HG03025 (cell line): ENCODE measurements at regions not wholly inside any gene's neighbourhood (a gene's known extent, or its start where the extent isn't known, plus 50 kb on each side); places are given as distances from the start of the nearest gene placed in this dataset.
"Not testable (repeated sequence)": the region's sequence is repeated elsewhere in the genome, so short reads cannot be mapped to it uniquely, and the experiment has no call there.

Source experiments
- ATAC-seq: cut with Tn5 transposase; IDR thresholded peaks from one replicate; pipeline ENCODE4 v1.9.1; 2021; ENCODE audit warnings: mild to moderate bottlenecking, moderate library complexity; ENCODE audit not compliant: unreplicated experiment, low FRiP score

GRCh38 chr6:19558934-19559333 lies 278.2 kb upstream of the ID4 start:
- no peak for ATAC-seq

DNA sequence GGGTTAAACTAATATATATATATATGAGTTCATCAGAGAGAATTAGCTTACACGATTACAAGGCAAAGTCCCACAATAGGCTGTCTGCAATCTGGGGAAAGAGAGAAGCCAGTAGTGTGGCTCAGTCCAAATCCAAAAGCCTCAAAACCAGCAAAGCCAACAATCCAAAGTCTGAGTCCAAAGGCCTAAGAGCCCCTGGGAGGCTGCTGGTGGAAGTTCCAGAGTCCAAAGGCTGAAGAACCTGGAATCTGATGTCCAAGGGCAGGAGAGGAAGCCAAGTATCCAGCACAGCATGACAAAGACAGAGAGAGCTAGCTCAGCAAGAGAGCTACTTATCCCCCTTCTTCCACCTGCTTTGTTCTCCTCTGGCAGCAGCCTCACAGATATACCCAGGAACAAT lies 274.7 kb upstream of the ID4 start:
- no peak for ATAC-seq

- ATAC-seq: no peak
Observed at GRCh38 chr6:19569563-19569962, 267.6 kb upstream of the ID4 start.

GRCh38 chr6:19571176-19571575 lies 266.0 kb upstream of the ID4 start:
- ATAC-seq: no peak

DNA sequence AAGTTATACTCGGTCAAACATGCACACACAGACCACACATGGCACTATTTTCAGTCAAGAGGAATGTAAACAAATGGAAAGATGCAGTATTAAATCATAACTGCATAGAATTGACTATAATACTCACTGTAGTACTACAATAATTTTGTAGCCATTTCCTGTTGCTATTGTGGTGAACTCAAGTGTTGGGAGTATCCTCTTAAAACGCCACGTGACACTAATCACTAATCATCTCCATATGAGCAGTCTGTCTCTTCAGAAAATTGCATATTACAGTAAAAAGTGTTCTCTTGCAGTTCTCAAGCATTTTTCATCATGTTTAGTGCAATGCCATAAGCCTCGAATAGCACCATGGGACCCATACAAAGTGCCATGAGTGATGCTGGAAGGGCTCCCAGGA lies 258.7 kb upstream of the ID4 start:
- ATAC-seq: no peak

DNA sequence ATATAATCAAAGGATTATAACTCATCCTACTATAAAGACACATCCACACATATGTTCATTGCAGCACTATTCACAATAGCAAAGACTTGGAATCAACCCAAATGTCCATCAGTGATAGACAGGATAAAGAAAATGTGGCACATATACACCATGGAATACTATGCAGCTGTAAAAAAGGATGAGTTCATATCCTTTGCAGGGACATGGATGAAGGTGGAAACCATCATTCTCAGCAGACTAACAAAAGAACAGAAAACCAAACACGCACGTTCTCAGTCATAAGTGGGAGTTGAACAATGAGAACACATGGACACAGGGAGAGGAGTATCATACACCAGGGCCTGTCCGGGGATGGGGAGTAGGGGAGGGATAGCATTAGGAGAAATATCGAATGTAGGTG lies 253.0 kb upstream of the ID4 start:
- ATAC-seq: not testable (repeated sequence)

GRCh38 chr6:19587238-19587942 lies 249.8 kb upstream of the ID4 start:
- no peak for ATAC-seq

DNA sequence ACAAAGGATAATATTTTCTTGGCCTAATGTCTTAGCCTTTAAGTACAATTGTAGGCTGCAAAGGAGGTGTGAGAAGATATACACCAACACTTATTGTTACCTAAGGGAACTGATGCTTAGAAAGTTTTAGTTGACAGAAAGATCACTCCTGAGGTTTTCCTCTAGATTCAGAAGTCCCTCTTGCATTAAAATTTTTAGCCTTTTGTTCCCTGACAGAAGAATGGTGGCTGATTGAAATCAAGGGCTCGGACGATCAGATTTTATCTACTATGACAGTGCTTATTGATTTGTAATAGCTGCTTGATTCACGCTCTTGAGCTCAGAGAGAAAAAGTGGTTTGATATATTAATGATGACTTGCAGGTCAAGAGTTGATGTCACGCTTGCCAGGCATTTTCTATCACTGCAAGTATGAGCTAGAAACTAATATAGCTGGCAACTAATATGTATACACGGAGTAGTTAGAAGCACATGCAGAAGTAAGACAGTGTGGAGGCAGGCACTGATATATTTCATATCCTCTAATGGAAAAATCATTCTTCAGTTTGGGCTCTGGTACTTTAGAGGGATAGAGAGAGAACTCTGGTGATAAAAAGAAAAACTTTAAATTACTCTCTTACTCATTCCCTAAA lies 246.6 kb upstream of the ID4 start:
- ATAC-seq: no peak

- ATAC-seq: no peak
Observed at GRCh38 chr6:19597809-19598320, 239.3 kb upstream of the ID4 start.

GRCh38 chr6:19599796-19600464 lies 237.2 kb upstream of the ID4 start:
- no peak for ATAC-seq

GRCh38 chr6:19602434-19603013 lies 234.6 kb upstream of the ID4 start:
- no peak for ATAC-seq

DNA sequence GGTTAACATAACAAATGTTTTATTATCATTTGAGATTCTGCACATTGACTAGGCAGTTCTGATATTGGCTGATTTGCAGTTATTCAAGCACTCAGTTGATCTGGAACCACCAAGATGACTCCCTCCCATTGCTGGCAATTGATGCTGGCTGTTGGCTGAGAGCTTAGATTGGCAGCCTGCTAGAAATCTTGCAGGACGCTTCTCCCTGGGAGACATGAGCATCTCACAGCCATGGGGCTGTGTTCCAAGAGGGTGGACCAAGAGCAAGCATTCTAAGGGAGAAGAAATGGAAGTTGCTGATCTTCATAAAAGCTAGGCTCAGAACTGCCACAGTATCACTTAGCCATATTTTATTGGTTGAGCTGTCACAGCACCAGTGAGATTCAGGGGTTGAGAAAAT lies 233.4 kb upstream of the ID4 start:
- ATAC-seq: no peak

DNA sequence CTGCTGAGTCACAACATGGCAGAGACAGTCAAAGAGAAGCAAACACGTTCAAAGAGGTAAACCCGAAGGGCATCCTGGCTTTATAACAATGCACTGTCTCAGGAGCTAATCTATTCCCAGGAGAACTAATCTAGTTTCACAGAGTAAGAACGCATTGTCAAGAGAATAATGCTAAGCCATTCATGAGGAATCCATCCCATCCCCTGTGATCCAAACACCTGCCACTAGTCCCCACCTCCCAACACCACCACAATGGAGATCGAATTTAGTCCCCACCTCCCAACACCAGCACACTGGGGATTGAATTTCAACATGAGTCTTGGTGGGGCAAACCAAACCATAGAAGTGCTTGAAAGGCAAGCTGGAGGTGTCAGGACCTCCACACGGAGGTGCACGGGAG lies 231.5 kb upstream of the ID4 start:
- no peak for ATAC-seq

- ATAC-seq: no peak
Observed at GRCh38 chr6:19608546-19608945, 228.6 kb upstream of the ID4 start.

GRCh38 chr6:19609972-19610641 lies 227.1 kb upstream of the ID4 start:
- no peak for ATAC-seq

DNA sequence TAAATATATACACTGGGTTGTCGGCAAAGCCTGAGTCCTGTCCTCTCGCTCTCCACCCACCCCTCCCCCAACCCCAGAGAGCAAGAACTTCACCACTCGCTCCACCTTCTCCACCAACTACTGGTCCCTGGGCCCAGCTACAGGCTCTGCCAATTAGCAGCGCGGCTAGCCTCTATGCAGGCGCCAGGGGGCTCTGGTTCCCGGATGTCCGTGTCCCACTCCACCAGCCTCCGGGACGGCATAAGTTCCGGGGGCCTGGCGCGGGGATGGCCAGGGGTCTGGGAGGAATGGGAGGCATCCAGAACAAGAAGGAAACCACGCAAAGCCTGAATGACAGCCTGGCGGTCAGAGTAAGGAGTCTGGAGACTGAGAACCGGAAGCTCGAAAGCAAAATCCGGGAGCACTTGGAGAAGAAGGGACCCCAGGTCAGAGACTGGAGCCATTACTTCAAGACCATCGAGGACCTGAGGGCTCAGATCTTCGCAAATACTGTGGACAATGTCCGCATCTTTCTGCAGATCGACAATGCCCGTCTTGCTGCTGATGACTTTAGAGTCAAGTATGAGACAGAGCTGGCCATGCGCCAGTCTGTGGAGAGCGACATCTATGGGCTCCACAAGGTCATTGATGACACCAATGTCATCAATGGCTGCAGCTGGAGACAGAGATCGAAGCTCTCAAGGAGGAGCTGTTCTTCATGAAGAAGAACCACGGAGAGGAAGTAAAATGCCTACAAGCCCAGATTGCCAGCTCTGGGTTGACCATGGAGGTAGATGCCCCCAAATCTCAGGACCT lies 224.3 kb upstream of the ID4 start:
- not testable (repeated sequence) for ATAC-seq

- no peak for ATAC-seq
Observed at GRCh38 chr6:19613678-19614077, 223.5 kb upstream of the ID4 start.

DNA sequence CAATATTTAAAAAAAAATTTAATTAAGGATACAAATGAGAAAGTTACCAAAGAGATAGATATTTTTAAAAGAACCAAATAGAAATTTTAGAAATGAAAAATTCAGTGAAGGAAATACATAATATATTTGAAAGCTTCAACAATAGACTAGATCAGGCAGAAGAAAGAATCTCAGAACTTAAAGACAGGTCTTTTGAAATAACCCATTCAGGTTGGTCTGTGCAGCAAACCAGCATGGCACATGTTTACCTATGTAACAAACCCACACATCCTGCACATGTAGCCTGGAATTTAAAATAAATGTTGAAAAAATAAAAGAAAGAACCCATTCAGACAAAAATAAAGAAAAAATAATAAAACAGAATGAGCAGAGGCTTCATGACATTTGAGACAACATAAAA lies 221.1 kb upstream of the ID4 start:
- no peak for ATAC-seq

GRCh38 chr6:19632230-19632629 lies 204.9 kb upstream of the ID4 start:
- ATAC-seq: no peak

DNA sequence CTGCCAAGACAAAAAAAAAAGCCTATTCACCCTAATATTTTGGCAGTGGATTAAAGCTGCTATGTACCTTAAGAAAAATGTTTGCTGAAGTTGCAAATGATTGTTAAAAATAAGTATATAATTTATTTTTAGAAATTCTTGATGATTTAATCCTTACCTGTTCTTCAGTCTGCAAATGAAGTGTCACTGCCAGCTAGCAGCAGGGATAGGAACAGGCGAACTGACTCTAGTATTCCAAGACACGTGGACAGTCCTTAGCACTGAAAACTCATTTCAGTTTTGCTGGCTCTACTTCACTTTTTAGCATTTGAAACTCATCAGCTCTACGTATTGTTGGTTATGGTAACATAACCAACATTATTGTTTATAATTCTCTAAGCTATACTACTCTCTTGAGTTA lies 204.4 kb upstream of the ID4 start:
- no peak for ATAC-seq
